BJ (cell line): ENCODE measurements at regions not wholly inside any gene's neighbourhood (a gene's known extent, or its start where the extent isn't known, plus 50 kb on each side); places are given as distances from the start of the nearest gene placed in this dataset.
"Not testable (repeated sequence)": the region's sequence is repeated elsewhere in the genome, so short reads cannot be mapped to it uniquely, and the experiment has no call there.

Source experiments
- CTCF ChIA-PET: fragments of 350-600 bp; formaldehyde crosslinking; extraction: SDS; loops from one replicate; lab custom pipeline; 2021; ENCODE audit warnings: antibody characterized with exemption, inconsistent platforms; lab: Yijun Ruan, JAX
- POLR2A ChIA-PET: fragments of 300-600 bp; sonication (Branson Sonifier 250); formaldehyde crosslinking; extraction: SDS; loops from one replicate; lab custom pipeline; 2021; ENCODE audit warnings: antibody characterized with exemption; lab: Charles Lee
- DNase-seq: peaks from one replicate; pipeline ENCODE4 v3.0.0-alpha.2; 2011; ENCODE audit warnings: low read depth
- H3K27me3 ChIP-seq: 2 replicates; pipeline ENCODE4 v1.6.0; 2011; ENCODE audit warnings: low read length; ENCODE audit not compliant: control insufficient read depth, insufficient read depth
- H3K36me3 ChIP-seq: 2 replicates; pipeline ENCODE4 v1.5.1; 2011; ENCODE audit warnings: low read length; ENCODE audit not compliant: control insufficient read depth, insufficient read depth
- H3K4me3 ChIP-seq: 2 replicates; pipeline ENCODE4 v1.5.1; 2011; ENCODE audit warnings: low read depth, mild to moderate bottlenecking, control low read depth, low read length
- TF ChIP-seq, protein P1 (sequence below): IDR thresholded peaks from 2 replicates; pipeline ENCODE4 v1.5.1; 2011; ENCODE audit warnings: low read depth, mild to moderate bottlenecking, control low read depth, inconsistent platforms, low read length, moderate library complexity; ENCODE audit not compliant: insufficient read depth

DNA sequence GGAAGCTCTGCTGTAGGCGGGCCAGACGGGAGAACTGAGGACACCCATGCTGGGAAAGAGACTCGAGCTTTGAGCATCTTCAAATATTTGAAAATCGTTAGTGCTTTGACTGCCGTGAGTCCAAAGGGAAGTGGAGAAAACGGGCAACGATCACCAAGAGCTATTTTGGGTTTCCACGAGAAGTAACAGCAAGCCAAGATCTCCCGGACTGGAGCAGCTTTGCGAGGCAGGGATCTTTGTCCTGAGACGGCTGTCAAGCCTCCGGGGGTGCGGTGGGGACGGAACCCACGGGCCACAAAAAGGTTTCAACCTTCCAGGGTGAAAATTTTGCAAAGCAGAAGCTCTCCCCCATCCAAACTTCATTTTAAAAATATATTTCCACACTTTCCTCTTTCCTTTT, 195.8 kb downstream of the NDUFA10 start:
- CTCF ChIA-PET, result no interaction called here

DNA sequence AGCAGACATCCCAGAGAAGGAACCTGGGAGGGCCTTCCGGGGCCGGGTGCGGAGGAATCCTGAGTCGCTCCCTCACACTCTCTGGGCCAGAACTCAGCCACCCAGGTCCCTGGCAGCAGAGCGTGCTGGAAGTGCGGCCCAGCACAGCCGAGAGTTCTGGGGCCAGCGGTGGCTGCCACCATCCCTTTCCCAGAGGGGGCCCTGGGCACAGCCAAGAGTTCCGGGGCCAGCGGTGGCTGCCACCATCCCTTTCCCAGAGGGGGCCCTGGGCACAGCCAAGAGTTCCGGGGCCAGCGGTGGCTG, 196.2 kb downstream of the NDUFA10 start:
- DNase-seq, H3K36me3 ChIP-seq, POLR2A ChIA-PET, CTCF ChIA-PET, H3K27me3 ChIP-seq, H3K4me3 ChIP-seq: not testable (repeated sequence)

More for the DNA sequence above, 195.8 kb downstream of the NDUFA10 start:
- no peaks in the 10 kb centered on the region for H3K36me3 ChIP-seq
- DNase-seq, result no peak
- TF ChIP-seq, protein P1, sequence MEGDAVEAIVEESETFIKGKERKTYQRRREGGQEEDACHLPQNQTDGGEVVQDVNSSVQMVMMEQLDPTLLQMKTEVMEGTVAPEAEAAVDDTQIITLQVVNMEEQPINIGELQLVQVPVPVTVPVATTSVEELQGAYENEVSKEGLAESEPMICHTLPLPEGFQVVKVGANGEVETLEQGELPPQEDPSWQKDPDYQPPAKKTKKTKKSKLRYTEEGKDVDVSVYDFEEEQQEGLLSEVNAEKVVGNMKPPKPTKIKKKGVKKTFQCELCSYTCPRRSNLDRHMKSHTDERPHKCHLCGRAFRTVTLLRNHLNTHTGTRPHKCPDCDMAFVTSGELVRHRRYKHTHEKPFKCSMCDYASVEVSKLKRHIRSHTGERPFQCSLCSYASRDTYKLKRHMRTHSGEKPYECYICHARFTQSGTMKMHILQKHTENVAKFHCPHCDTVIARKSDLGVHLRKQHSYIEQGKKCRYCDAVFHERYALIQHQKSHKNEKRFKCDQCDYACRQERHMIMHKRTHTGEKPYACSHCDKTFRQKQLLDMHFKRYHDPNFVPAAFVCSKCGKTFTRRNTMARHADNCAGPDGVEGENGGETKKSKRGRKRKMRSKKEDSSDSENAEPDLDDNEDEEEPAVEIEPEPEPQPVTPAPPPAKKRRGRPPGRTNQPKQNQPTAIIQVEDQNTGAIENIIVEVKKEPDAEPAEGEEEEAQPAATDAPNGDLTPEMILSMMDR, result no peak
- H3K4me3 ChIP-seq, result no peak overlapping the region
- POLR2A ChIA-PET, result no interaction called here
- no peaks in the 10 kb centered on the region for H3K27me3 ChIP-seq

DNA sequence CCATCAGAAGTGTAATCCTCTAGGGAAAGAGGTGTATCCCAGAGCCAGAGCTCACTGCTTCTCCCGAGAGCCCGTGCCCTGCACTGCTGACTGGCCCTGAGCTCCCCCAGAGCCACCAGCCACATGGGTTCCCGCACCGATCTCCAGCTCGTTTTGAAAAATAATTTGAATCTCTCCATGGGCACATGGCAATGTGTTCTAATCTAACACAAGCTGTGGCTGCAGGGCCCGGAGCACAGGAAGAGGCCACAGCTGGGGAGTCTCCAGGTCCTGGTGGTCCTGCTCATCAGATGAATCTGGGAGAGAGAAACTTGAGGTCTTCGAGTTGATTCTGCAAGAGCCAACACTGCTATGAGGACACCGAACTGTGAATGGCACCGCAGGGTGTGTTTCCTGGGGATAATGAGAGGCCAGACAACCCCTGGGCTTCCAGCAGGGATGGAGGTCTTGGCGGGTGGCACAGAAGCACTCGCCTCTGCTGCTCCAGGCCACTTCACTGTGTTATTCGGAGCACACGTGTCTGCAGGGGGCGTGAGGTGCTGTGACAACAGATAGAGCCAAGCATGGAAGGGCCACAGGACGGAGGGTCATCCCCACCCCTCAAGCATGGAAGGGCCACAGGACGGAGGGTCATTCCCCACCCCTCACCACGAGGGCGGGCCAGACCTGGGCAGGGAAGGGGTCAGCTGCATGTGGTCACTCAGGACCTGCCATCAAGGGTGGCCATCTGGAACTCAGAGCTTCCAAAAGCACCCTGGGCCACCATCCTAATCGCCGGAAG, 196.8 kb downstream of the NDUFA10 start:
- TF ChIP-seq, protein P1, result no peak
- Histone ChIP-seq H3K4me3 (no peak overlapping the region), H3K36me3 (no peaks in the 10 kb centered on the region), H3K27me3 (no peaks in the 10 kb centered on the region)
- CTCF ChIA-PET, result no interaction called here
- no peak for DNase-seq
- POLR2A ChIA-PET, result no interaction called here

DNA sequence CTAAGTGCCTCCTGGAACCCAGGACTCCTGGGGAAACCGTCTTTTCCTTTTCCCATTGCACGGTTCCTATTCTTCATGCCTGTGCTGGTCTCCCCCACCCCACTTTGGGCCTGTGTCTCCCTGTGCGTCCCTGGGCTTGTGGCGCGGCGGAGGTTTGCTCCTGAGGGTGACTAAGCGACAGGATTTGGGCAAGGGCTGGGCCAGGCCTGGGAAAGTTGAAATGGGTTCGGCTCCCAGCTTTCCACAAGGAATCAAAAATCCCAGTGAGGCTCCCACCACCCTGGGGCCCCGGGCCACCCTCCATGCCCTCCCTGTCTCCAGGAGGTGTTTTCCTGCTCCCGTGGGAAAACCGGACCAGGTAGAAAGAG, 197.6 kb downstream of the NDUFA10 start:
- no peaks in the 10 kb centered on the region for H3K27me3 ChIP-seq
- TF ChIP-seq, protein P1, result no peak
- H3K36me3 ChIP-seq, result no peaks in the 10 kb centered on the region
- CTCF ChIA-PET, result no interaction called here
- POLR2A ChIA-PET, result no interaction called here
- DNase-seq, result no peak
- no peak overlapping the region for H3K4me3 ChIP-seq

DNA sequence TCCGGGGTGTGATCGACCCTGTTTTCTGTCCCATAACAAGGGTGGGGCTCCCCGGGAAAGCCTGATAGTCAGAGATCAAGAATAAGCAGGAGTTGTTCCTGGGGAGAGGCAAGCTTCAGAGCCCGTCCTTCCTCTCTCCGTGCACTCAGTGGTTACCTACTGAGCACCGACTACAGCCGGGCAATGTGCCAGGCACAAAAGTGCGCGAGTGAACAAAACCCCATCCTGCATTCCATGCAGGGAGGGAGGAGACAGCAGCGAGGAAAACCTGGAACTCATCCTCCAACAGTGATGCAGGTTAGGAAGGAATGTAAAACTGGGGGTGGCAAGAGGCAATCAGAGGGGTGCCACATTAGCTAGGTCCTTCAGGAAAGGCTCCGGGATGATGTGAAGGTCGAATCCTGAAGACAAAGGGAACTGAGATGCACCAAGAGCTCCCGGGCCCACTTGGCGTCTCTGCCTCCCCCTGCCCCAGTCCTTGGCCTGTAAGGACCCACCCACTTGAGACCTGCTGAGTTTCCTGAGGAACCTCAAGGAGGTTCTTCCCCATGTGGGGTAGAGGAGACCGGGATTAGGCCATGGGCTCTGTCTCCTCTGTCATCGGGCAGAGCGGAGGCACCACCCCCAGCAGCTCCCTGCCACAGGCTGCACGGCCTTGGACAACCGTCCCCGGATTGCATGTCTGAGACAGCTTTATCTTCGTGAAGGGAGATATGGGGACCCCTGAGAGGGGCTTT, 198.2 kb downstream of the NDUFA10 start:
- CTCF ChIA-PET, result no interaction called here
- H3K27me3 ChIP-seq, result no peaks in the 10 kb centered on the region
- TF ChIP-seq, protein P1, result no peak
- H3K4me3 ChIP-seq, result no peak overlapping the region
- no peaks in the 10 kb centered on the region for H3K36me3 ChIP-seq
- POLR2A ChIA-PET, result no interaction called here
- no peak for DNase-seq
